Renal cortex interstitium (tissue), 11 donors: ENCODE measurements at regions not wholly inside any gene's neighbourhood (a gene's known extent, or its start where the extent isn't known, plus 50 kb on each side); places are given as distances from the start of the nearest gene placed in this dataset.

Experiments used
- DNase-seq, 11 donors: peaks; one replicate each; pipeline ENCODE4 v3.0.0-alpha.2; 2013; ENCODE audit warnings: low read depth in 9 of 11, low spot score in 4 of 11; ENCODE audit errors: extremely low read depth in 1 of 11

- no peak for DNase-seq
Observed at GRCh38 chr16:9351841-9352434, 260.5 kb downstream of the HAPSTR1 start.

GRCh38 chr16:9357829-9358228 lies 266.4 kb downstream of the HAPSTR1 start:
- DNase-seq = no peak

- no peak for DNase-seq
Observed at GRCh38 chr16:9360075-9360474, 268.6 kb downstream of the HAPSTR1 start.

GRCh38 chr16:9362050-9362449 lies 270.6 kb downstream of the HAPSTR1 start:
- DNase-seq = no peak

- DNase-seq = no peak
Observed at GRCh38 chr16:9362604-9363003, 271.2 kb downstream of the HAPSTR1 start.

GRCh38 chr16:9363520-9363919 lies 272.1 kb downstream of the HAPSTR1 start:
- DNase-seq = no peak

GRCh38 chr16:9364721-9365369 lies 273.4 kb downstream of the HAPSTR1 start:
- no peak for DNase-seq

- no peak for DNase-seq
Observed at GRCh38 chr16:9365370-9365728, 273.9 kb downstream of the HAPSTR1 start.

- no peak for DNase-seq
Observed at GRCh38 chr16:9366048-9366969, 274.9 kb downstream of the HAPSTR1 start.

- peak; percentile 5 to 60 (median 28) for DNase-seq
Observed at GRCh38 chr16:9370061-9370491, 278.6 kb downstream of the HAPSTR1 start.

- no peak for DNase-seq
Observed at GRCh38 chr16:9371713-9372448, 280.4 kb downstream of the HAPSTR1 start.

- no peak for DNase-seq
Observed at GRCh38 chr16:9372934-9373890, 281.8 kb downstream of the HAPSTR1 start.

GRCh38 chr16:9374061-9374460 lies 282.6 kb downstream of the HAPSTR1 start:
- no peak for DNase-seq

GRCh38 chr16:9378876-9379275 lies 287.4 kb downstream of the HAPSTR1 start:
- DNase-seq = no peak

- DNase-seq = no peak
Observed at GRCh38 chr16:9380221-9380620, 288.8 kb downstream of the HAPSTR1 start.

GRCh38 chr16:9381399-9381798 lies 290.0 kb downstream of the HAPSTR1 start:
- no peak for DNase-seq

- DNase-seq = no peak
Observed at GRCh38 chr16:9381905-9382304, 290.5 kb downstream of the HAPSTR1 start.

- DNase-seq = no peak
Observed at GRCh38 chr16:9383281-9383680, 291.8 kb downstream of the HAPSTR1 start.
